ENCODE measurements at regions not wholly inside any gene's neighbourhood (a gene's known extent, or its start where the extent isn't known, plus 50 kb on each side); places are given as distances from the start of the nearest gene placed in this dataset.

DNA sequence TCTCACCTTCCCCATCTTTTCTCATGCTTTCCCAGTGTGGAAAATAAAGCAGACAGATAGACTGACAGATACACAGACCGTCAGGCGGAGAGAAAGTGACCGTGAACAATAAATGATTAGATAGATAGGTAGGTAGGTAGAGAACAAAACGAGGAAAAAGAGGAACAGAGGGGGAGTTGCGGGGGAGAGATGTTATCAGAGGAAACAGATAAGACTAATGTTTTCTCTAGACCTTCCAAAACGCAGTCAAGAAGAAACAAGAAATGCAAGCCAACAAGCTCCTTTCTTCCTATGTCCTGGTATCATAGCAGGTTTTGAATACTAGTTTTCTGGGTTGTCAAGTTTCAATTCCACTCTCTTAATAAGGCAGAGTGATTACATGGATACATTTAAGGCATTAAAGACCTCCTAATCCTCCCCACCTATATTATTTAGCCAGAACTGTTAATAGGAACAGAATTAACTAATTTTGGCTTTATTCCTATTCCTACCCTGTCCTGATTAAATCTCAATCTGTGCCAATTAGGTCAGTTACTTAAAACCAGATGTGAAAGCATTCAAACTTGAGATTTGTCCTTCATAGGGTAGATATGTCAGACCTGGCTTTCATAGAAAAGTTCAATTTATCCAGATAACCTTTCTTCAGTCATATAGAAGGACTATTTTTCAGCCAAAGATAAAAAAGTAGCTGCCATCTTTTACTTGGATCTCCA, 89.0 kb upstream of the PTPRR start:
- TF ChIP-seq POLR2AphosphoS5 (IDR thresholded peaks at IDR 0.05; ENCODE audit: low read depth), result no peak
- TF ChIP-seq CREB1 (CRISPR knock-in tag; IDR thresholded peaks at IDR 0.05; ENCODE audit: low read depth), result no peak
- TF ChIP-seq EZH2phosphoT487 (IDR thresholded peaks at IDR 0.05; ENCODE audit: unreplicated experiment), result no peak
- no peak for TF ChIP-seq EZH2 (IDR thresholded peaks at IDR 0.05; ENCODE audit: low read depth, unreplicated experiment)
- TF ChIP-seq, protein P1, sequence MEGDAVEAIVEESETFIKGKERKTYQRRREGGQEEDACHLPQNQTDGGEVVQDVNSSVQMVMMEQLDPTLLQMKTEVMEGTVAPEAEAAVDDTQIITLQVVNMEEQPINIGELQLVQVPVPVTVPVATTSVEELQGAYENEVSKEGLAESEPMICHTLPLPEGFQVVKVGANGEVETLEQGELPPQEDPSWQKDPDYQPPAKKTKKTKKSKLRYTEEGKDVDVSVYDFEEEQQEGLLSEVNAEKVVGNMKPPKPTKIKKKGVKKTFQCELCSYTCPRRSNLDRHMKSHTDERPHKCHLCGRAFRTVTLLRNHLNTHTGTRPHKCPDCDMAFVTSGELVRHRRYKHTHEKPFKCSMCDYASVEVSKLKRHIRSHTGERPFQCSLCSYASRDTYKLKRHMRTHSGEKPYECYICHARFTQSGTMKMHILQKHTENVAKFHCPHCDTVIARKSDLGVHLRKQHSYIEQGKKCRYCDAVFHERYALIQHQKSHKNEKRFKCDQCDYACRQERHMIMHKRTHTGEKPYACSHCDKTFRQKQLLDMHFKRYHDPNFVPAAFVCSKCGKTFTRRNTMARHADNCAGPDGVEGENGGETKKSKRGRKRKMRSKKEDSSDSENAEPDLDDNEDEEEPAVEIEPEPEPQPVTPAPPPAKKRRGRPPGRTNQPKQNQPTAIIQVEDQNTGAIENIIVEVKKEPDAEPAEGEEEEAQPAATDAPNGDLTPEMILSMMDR (conservative IDR thresholded peaks at IDR 0.05; ENCODE audit: low read depth in 2 of 2), result no peak
- TF ChIP-seq REST (IDR thresholded peaks at IDR 0.05; ENCODE audit: unreplicated experiment), result no peak
- TF ChIP-seq STAT1 (IDR thresholded peaks at IDR 0.05; ENCODE audit: unreplicated experiment), result no peak
